ENCODE measurements at regions not wholly inside any gene's neighbourhood (a gene's known extent, or its start where the extent isn't known, plus 50 kb on each side); places are given as distances from the start of the nearest gene placed in this dataset.

DNA sequence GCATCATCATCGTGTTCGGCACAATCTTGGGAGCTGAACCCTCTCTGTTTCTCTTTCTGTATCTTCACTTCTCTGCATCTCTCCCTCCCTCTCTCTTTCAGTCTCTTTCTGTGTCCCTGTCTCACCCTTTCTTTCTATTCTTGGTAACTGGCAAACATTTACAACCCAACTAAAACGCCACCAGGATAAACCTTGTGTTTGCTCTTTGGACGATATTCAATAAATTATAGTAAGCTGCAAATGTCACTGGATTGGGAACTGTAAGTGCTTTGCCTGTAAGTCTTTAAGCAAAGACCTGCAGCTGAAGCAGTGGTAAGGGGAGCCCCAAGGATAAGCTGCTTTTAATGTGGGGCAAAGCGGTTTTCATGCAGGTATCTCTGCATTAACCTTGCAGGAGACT is 558.0 kb upstream of the MKI67 start:
- Histone ChIP-seq H3K9me3 (no peaks in the 10 kb centered on the region), H3K27me3 (no peaks in the 10 kb centered on the region), H3K4me1 (no peaks in the 10 kb centered on the region), H3K36me3 (no peaks in the 10 kb centered on the region), H3K4me3 (no peak overlapping the region), H3K27ac (no peak overlapping the region)
- no peak for ATAC-seq
- DNase-seq, result no peak
- intact Hi-C loops (cut with DNase I), result no loop called here
- TF ChIP-seq, protein P1, sequence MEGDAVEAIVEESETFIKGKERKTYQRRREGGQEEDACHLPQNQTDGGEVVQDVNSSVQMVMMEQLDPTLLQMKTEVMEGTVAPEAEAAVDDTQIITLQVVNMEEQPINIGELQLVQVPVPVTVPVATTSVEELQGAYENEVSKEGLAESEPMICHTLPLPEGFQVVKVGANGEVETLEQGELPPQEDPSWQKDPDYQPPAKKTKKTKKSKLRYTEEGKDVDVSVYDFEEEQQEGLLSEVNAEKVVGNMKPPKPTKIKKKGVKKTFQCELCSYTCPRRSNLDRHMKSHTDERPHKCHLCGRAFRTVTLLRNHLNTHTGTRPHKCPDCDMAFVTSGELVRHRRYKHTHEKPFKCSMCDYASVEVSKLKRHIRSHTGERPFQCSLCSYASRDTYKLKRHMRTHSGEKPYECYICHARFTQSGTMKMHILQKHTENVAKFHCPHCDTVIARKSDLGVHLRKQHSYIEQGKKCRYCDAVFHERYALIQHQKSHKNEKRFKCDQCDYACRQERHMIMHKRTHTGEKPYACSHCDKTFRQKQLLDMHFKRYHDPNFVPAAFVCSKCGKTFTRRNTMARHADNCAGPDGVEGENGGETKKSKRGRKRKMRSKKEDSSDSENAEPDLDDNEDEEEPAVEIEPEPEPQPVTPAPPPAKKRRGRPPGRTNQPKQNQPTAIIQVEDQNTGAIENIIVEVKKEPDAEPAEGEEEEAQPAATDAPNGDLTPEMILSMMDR (IDR thresholded peaks at IDR 0.05), result no peak

- Histone ChIP-seq H3K27me3 (peaks cover 4% of the 10 kb centered on the region), H3K27ac (no peak overlapping the region), H3K9me3 (no peaks in the 10 kb centered on the region), H3K4me3 (no peak overlapping the region), H3K36me3 (no peaks in the 10 kb centered on the region), H3K4me1 (no peaks in the 10 kb centered on the region)
- ATAC-seq (no peak), DNase-seq (no peak)
- TF ChIP-seq, protein P1 (IDR thresholded peaks at IDR 0.05), result no peak
- intact Hi-C loops (cut with DNase I), result no loop called here
Measured at GRCh38 chr10:128686630-128687278, 560.5 kb upstream of the MKI67 start.

- ATAC-seq, result no peak
- Histone ChIP-seq H3K27me3 (peaks cover 4% of the 10 kb centered on the region), H3K36me3 (no peaks in the 10 kb centered on the region), H3K27ac (no peak overlapping the region), H3K4me1 (no peaks in the 10 kb centered on the region), H3K9me3 (no peaks in the 10 kb centered on the region), H3K4me3 (no peak overlapping the region)
- DNase-seq, result no peak
- intact Hi-C loops (cut with DNase I), result no loop called here
- TF ChIP-seq, protein P1 (IDR thresholded peaks at IDR 0.05), result no peak
Measured at GRCh38 chr10:128687408-128687807, 561.2 kb upstream of the MKI67 start.

DNA sequence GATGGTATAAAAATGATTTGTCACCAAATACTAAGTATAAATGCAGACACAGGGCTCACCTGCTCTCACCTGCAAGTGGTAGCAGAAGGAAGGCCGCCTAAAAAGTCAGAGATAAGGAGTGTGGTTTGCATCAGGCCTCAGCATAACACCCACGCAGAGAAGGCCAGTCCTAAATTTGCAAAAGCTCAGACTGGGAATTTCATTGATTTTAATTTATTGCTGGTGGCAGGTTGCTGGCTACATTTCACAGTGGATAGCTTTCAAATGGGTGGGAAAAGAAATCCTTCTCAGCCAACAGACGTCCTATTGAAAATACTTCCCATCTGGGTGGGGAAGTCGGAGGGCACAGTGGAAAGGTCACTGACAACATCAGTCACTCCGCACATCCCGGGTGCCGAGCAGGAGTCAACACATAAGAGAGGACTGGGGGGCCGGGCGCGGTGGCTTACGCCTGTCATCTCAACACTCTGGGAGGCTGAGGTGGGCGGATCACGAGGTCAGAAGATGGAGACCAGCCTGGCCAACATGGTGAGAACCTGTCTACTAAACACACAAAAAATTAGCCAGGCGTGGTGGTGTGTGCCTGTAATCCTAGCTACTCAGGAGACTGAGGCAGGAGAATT is 561.8 kb upstream of the MKI67 start:
- intact Hi-C loops (cut with DNase I), result no loop called here
- no peak for DNase-seq
- TF ChIP-seq, protein P1 (IDR thresholded peaks at IDR 0.05), result no peak

DNA sequence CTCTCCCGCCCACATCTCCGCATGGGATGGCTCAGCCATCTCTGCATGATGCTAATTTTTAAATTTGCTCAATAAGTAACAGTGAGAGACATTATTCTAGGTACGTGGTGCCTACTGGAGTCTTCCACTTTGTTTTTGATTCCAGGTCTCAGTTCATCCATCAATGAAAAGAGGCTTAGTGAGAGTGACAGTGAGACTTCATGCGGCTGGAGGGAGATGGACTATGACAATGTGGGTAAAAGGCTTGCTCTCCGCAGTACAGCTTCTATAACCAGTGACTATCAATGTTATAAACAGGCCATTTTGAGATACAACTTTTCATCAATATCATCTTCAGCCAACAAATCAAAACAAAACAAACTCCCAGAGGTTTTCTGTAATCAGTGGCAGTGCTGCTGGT is 563.4 kb upstream of the MKI67 start:
- Histone ChIP-seq H3K4me3 (no peak overlapping the region), H3K9me3 (no peaks in the 10 kb centered on the region), H3K27me3 (peaks cover 4% of the 10 kb centered on the region), H3K27ac (no peak overlapping the region), H3K4me1 (no peaks in the 10 kb centered on the region), H3K36me3 (no peaks in the 10 kb centered on the region)
- intact Hi-C loops (cut with DNase I), result no loop called here
- TF ChIP-seq, protein P1 (IDR thresholded peaks at IDR 0.05), result no peak
- no peak for ATAC-seq
- no peak for DNase-seq

More for the DNA sequence above, 561.8 kb upstream of the MKI67 start:
- H3K27ac ChIP-seq, result no peak overlapping the region
- no peaks in the 10 kb centered on the region for H3K4me1 ChIP-seq
- no peak overlapping the region for H3K4me3 ChIP-seq
- ATAC-seq, result no peak
- no peaks in the 10 kb centered on the region for H3K36me3 ChIP-seq
- H3K9me3 ChIP-seq, result no peaks in the 10 kb centered on the region
- H3K27me3 ChIP-seq, result peaks cover 4% of the 10 kb centered on the region
